PC-9 (cell line): ENCODE measurements at regions not wholly inside any gene's neighbourhood (a gene's known extent, or its start where the extent isn't known, plus 50 kb on each side); places are given as distances from the start of the nearest gene placed in this dataset.

Experiments used
- BruUV-seq: library from RNA; stranded (reverse); fragments of 400-500 nt; replicated peaks from 2 replicates; lab custom pipeline; 2021; lab: Mats Ljungman, UMichigan
- CTCF ChIA-PET: fragments of 300-600 bp; sonication (Branson Sonifier 250); formaldehyde crosslinking; loops from one replicate; lab custom pipeline; 2022; ENCODE audit warnings: antibody characterized with exemption; lab: Charles Lee
- POLR2A ChIA-PET: fragments of 300-600 bp; sonication (Branson Sonifier 250); formaldehyde crosslinking; loops from one replicate; lab custom pipeline; 2022; ENCODE audit warnings: antibody characterized with exemption; ENCODE audit not compliant: unreplicated experiment; lab: Charles Lee
- DNase-seq, 2 experiments: peaks; one replicate each; pipeline versions ENCODE4 v3.0.0 to v3.0.0-alpha.2; 2015 to 2022; ENCODE audit warnings: mixed read lengths in 1 of 2
- H2AFZ ChIP-seq: fragments of 200-600 bp; sonication (generic); 2 replicates; pipeline ENCODE4 v1.8.1; 2017; ENCODE audit warnings: antibody characterized with exemption
- H3F3A ChIP-seq: fragments of 200-600 bp; sonication (generic); 2 replicates; pipeline ENCODE4 v1.8.1; 2017; ENCODE audit warnings: antibody characterized with exemption, mild to moderate bottlenecking, low read depth; ENCODE audit not compliant: insufficient read depth
- H3K27ac ChIP-seq: fragments of 200-600 bp; sonication (generic); 2 replicates; pipeline ENCODE4 v1.6.1; 2016; ENCODE audit warnings: mixed run types
- H3K27me3 ChIP-seq: fragments of 200-600 bp; sonication (generic); 2 replicates; pipeline ENCODE4 v1.6.1; 2016; ENCODE audit warnings: low read depth, mixed run types; ENCODE audit not compliant: insufficient read depth
- H3K36me3 ChIP-seq: fragments of 200-600 bp; sonication (generic); 2 replicates; pipeline ENCODE4 v1.6.1; 2016; ENCODE audit warnings: low read depth, mixed run types
- H3K4me1 ChIP-seq: fragments of 200-600 bp; sonication (generic); replicated peaks from 2 replicates; pipeline ENCODE4 v1.6.1; 2016; ENCODE audit warnings: mixed run types; ENCODE audit not compliant: insufficient read depth
- H3K4me2 ChIP-seq: fragments of 200-600 bp; sonication (generic); 2 replicates; pipeline ENCODE4 v1.6.1; 2017; ENCODE audit warnings: mixed run types
- H3K4me3 ChIP-seq: fragments of 200-600 bp; sonication (generic); 2 replicates; pipeline ENCODE4 v1.6.1; 2016; ENCODE audit warnings: mixed run types
- H3K79me2 ChIP-seq: fragments of 200-600 bp; sonication (generic); 2 replicates; pipeline ENCODE4 v1.6.1; 2017; ENCODE audit warnings: low read depth, mixed run types
- H3K9me2 ChIP-seq: fragments of 200-600 bp; sonication (generic); 2 replicates; pipeline ENCODE4 v1.8.1; 2017; ENCODE audit warnings: mild to moderate bottlenecking; ENCODE audit not compliant: insufficient read depth
- H3K9me3 ChIP-seq: fragments of 200-600 bp; sonication (generic); 2 replicates; pipeline ENCODE4 v1.8.1; 2016; ENCODE audit warnings: low read depth; ENCODE audit not compliant: insufficient read depth
- H4K20me1 ChIP-seq: fragments of 200-600 bp; sonication (generic); 2 replicates; pipeline ENCODE4 v1.8.1; 2017; ENCODE audit not compliant: insufficient read depth
- EZH2 ChIP-seq: fragments of 200-600 bp; sonication (generic); IDR thresholded peaks from 2 replicates; pipeline ENCODE4 v1.8.0; 2017; ENCODE audit warnings: antibody characterized with exemption, low read depth
- intact Hi-C: fragments of 100-400 bp; cut with micrococcal nuclease; formaldehyde crosslinking; loops from one replicate; pipeline ENCODE4 v1.10.0; 2022; ENCODE audit not compliant: unreplicated experiment
- TF ChIP-seq, protein P1 (sequence below): fragments of 200-600 bp; sonication (generic); conservative IDR thresholded peaks from 2 replicates; pipeline ENCODE4 v1.6.1; 2017; ENCODE audit warnings: mixed run types, antibody characterized with exemption, mild to moderate bottlenecking, moderate library complexity

DNA sequence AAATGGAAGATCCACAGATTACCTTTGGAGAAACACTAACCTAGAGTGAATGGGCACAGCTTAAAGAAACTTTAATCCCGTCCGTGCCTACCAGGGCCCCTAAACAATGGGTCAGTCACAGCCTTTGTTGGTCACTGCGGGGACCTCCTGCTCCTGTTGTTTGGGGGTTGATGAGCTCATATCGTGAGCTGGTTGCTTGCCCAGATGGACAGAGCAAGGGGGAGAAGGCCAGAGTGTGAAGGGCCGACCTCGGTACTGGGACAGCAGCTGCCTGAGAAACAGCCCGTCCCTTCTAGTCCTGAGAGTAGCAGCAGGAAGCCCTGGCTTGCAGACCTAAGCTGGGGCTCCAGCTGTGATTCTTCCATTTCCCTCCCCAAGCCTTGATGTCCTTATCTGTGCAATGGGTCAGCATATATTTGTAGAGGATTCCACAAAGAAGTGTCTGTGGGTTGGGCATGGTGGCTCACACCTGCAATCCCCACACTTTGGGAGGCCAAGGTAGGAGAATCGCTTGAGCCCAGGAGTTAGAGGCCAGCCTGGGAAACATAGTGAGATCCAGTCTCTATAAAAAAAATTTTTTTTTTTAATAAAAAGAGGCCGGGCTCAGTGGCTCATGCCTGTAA is 69.6 kb upstream of the SLC34A2 start:
- no peaks in the 10 kb centered on the region for H3K79me2 ChIP-seq
- intact Hi-C loops, result no loop called here
- CTCF ChIA-PET, result no interaction called here

GRCh38 chr4:25588206-25588605 is 67.4 kb upstream of the SLC34A2 start:
- H3F3A ChIP-seq, result no peaks in the 10 kb centered on the region
- H3K4me2 ChIP-seq, result no peak overlapping the region
- no peaks in the 10 kb centered on the region for H3K4me1 ChIP-seq
- no peak overlapping the region for H2AFZ ChIP-seq
- TF ChIP-seq, protein P1, sequence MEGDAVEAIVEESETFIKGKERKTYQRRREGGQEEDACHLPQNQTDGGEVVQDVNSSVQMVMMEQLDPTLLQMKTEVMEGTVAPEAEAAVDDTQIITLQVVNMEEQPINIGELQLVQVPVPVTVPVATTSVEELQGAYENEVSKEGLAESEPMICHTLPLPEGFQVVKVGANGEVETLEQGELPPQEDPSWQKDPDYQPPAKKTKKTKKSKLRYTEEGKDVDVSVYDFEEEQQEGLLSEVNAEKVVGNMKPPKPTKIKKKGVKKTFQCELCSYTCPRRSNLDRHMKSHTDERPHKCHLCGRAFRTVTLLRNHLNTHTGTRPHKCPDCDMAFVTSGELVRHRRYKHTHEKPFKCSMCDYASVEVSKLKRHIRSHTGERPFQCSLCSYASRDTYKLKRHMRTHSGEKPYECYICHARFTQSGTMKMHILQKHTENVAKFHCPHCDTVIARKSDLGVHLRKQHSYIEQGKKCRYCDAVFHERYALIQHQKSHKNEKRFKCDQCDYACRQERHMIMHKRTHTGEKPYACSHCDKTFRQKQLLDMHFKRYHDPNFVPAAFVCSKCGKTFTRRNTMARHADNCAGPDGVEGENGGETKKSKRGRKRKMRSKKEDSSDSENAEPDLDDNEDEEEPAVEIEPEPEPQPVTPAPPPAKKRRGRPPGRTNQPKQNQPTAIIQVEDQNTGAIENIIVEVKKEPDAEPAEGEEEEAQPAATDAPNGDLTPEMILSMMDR, result no peak
- TF ChIP-seq EZH2, result no peak
- intact Hi-C loops, result no loop called here
- DNase-seq, result no peak
- H3K27me3 ChIP-seq, result no peaks in the 10 kb centered on the region
- no TSS peak for BruUV-seq
- CTCF ChIA-PET, result no interaction called here
- no peaks in the 10 kb centered on the region for H4K20me1 ChIP-seq
- H3K9me3 ChIP-seq, result no peaks in the 10 kb centered on the region
- no peak overlapping the region for H3K27ac ChIP-seq
- no peaks in the 10 kb centered on the region for H3K9me2 ChIP-seq
- no peaks in the 10 kb centered on the region for H3K79me2 ChIP-seq
- POLR2A ChIA-PET, result no interaction called here
- no peak overlapping the region for H3K4me3 ChIP-seq
- no peaks in the 10 kb centered on the region for H3K36me3 ChIP-seq

More for the DNA sequence above, 69.6 kb upstream of the SLC34A2 start:
- H4K20me1 ChIP-seq, result no peaks in the 10 kb centered on the region
- H2AFZ ChIP-seq, result no peak overlapping the region
- no peak overlapping the region for H3K27ac ChIP-seq
- H3K4me3 ChIP-seq, result no peak overlapping the region
- no peak for DNase-seq
- no TSS peak for BruUV-seq
- TF ChIP-seq EZH2, result no peak
- TF ChIP-seq, protein P1, result no peak
- H3F3A ChIP-seq, result no peaks in the 10 kb centered on the region
- H3K4me2 ChIP-seq, result no peak overlapping the region
- H3K9me3 ChIP-seq, result no peaks in the 10 kb centered on the region
- no peaks in the 10 kb centered on the region for H3K9me2 ChIP-seq
- no peaks in the 10 kb centered on the region for H3K27me3 ChIP-seq
- POLR2A ChIA-PET, result no interaction called here
- no peaks in the 10 kb centered on the region for H3K4me1 ChIP-seq
- no peaks in the 10 kb centered on the region for H3K36me3 ChIP-seq

GRCh38 chr4:25590171-25590570 is 65.5 kb upstream of the SLC34A2 start:
- no peaks in the 10 kb centered on the region for H3K79me2 ChIP-seq
- TF ChIP-seq EZH2, result no peak
- TF ChIP-seq, protein P1, result no peak
- no peak overlapping the region for H3K27ac ChIP-seq
- no peak overlapping the region for H3K4me2 ChIP-seq
- BruUV-seq, result no TSS peak
- no peaks in the 10 kb centered on the region for H3K9me2 ChIP-seq
- intact Hi-C loops, result no loop called here
- ChIA-PET CTCF (no interaction called here), POLR2A (no interaction called here)
- no peaks in the 10 kb centered on the region for H3F3A ChIP-seq
- H3K36me3 ChIP-seq, result no peaks in the 10 kb centered on the region
- H3K27me3 ChIP-seq, result no peaks in the 10 kb centered on the region
- no peak for DNase-seq
- H3K4me3 ChIP-seq, result no peak overlapping the region
- no peak overlapping the region for H2AFZ ChIP-seq
- no peaks in the 10 kb centered on the region for H3K4me1 ChIP-seq
- no peaks in the 10 kb centered on the region for H3K9me3 ChIP-seq
- H4K20me1 ChIP-seq, result no peaks in the 10 kb centered on the region
